Activated T-helper 1 cell treated with anti-CD3 and anti-CD28 coated beads, Interleukin-12 subunit alpha, Interleukin-12 subunit beta, Interleukin-2, Interleukin-4 antibody, amounts not matched to agents 30 ng/mL and 10 ng/mL and 1 ng/mL, durations not matched to agents 14 hours and 24 hours and 36 hours (primary cell): ENCODE measurements at regions not wholly inside any gene's neighbourhood (a gene's known extent, or its start where the extent isn't known, plus 50 kb on each side); places are given as distances from the start of the nearest gene placed in this dataset.
"Not testable (repeated sequence)": the region's sequence is repeated elsewhere in the genome, so short reads cannot be mapped to it uniquely, and the experiment has no call there.

Source experiments
- DNase-seq: peaks from one replicate; pipeline ENCODE4 v3.0.0; 2021; ENCODE audit warnings: low spot score
- H3K27ac Mint-ChIP-seq: one replicate; pipeline ENCODE4 v1.8.0; 2021; ENCODE audit warnings: mild to moderate bottlenecking, mixed read lengths
- H3K27me3 Mint-ChIP-seq: one replicate; pipeline ENCODE4 v1.8.0; 2022; ENCODE audit warnings: mild to moderate bottlenecking, moderate library complexity, mixed read lengths; ENCODE audit not compliant: insufficient read depth
- H3K36me3 Mint-ChIP-seq: one replicate; pipeline ENCODE4 v1.8.0; 2021; ENCODE audit warnings: low read depth, mixed read lengths
- H3K4me1 Mint-ChIP-seq: one replicate; pipeline ENCODE4 v1.8.0; 2021; ENCODE audit warnings: low read depth, mixed read lengths
- H3K4me3 Mint-ChIP-seq: one replicate; pipeline ENCODE4 v1.8.0; 2021; ENCODE audit warnings: mild to moderate bottlenecking, moderate library complexity, mixed read lengths
- H3K9me3 Mint-ChIP-seq: one replicate; pipeline ENCODE4 v1.8.0; 2021; ENCODE audit warnings: mixed read lengths
- intact Hi-C: fragments of 100-400 bp; cut with micrococcal nuclease; formaldehyde crosslinking; loops from one replicate; pipeline ENCODE4 v1.15.1; 2024

GRCh38 chr4:72671980-72672379 is 103.0 kb upstream of the ADAMTS3 start:
- DNase-seq = no peak
- Mint-ChIP-seq H3K4me1 (no peaks in the 10 kb centered on the region), H3K27me3 (peaks cover 2% of the 10 kb centered on the region), H3K36me3 (no peaks in the 10 kb centered on the region), H3K27ac (no peak overlapping the region), H3K4me3 (no peak overlapping the region), H3K9me3 (no peaks in the 10 kb centered on the region)
- intact Hi-C loops = no loop called here

- Mint-ChIP-seq H3K27me3 (peaks cover 2% of the 10 kb centered on the region), H3K4me1 (no peaks in the 10 kb centered on the region), H3K9me3 (no peaks in the 10 kb centered on the region), H3K4me3 (no peak overlapping the region), H3K27ac (no peak overlapping the region), H3K36me3 (no peaks in the 10 kb centered on the region)
- intact Hi-C loops = no loop called here
- no peak for DNase-seq
These were observed 101.5 kb upstream of the ADAMTS3 start for GRCh38 chr4:72670521-72670920.

- Mint-ChIP-seq H3K4me1 (no peaks in the 10 kb centered on the region), H3K4me3 (no peak overlapping the region), H3K36me3 (no peaks in the 10 kb centered on the region), H3K27ac (no peak overlapping the region), H3K27me3 (no peaks in the 10 kb centered on the region), H3K9me3 (no peaks in the 10 kb centered on the region)
- intact Hi-C loops = no loop called here
- DNase-seq = no peak
These were observed 97.9 kb upstream of the ADAMTS3 start for GRCh38 chr4:72666910-72667309.

- Mint-ChIP-seq H3K27ac (no peak overlapping the region), H3K4me3 (no peak overlapping the region), H3K4me1 (no peaks in the 10 kb centered on the region), H3K36me3 (no peaks in the 10 kb centered on the region), H3K9me3 (no peaks in the 10 kb centered on the region), H3K27me3 (no peaks in the 10 kb centered on the region)
- DNase-seq = no peak
- intact Hi-C loops = no loop called here
These were observed 96.3 kb upstream of the ADAMTS3 start for GRCh38 chr4:72665171-72665968.

- Mint-ChIP-seq H3K9me3 (no peaks in the 10 kb centered on the region), H3K4me3 (no peak overlapping the region), H3K27ac (no peak overlapping the region), H3K27me3 (no peaks in the 10 kb centered on the region), H3K36me3 (no peaks in the 10 kb centered on the region), H3K4me1 (no peaks in the 10 kb centered on the region)
- DNase-seq = no peak
- intact Hi-C loops = no loop called here
These were observed 94.8 kb upstream of the ADAMTS3 start for GRCh38 chr4:72663828-72664227.

GRCh38 chr4:72661830-72662229 is 92.8 kb upstream of the ADAMTS3 start:
- Mint-ChIP-seq H3K9me3 (no peaks in the 10 kb centered on the region), H3K4me1 (no peaks in the 10 kb centered on the region), H3K27me3 (no peaks in the 10 kb centered on the region), H3K36me3 (no peaks in the 10 kb centered on the region), H3K27ac (no peak overlapping the region), H3K4me3 (no peak overlapping the region)
- intact Hi-C loops = no loop called here
- DNase-seq = no peak

GRCh38 chr4:72641611-72642010 is 72.6 kb upstream of the ADAMTS3 start:
- intact Hi-C loops = no loop called here
- no peaks in the 10 kb centered on the region for H3K4me1 Mint-ChIP-seq
- H3K36me3 Mint-ChIP-seq = no peaks in the 10 kb centered on the region
- peaks cover 5% of the 10 kb centered on the region for H3K9me3 Mint-ChIP-seq
- no peak overlapping the region for H3K4me3 Mint-ChIP-seq
- H3K27me3 Mint-ChIP-seq = no peaks in the 10 kb centered on the region
- H3K27ac Mint-ChIP-seq = no peak overlapping the region
- no peak for DNase-seq

GRCh38 chr4:72636866-72637265 is 67.8 kb upstream of the ADAMTS3 start:
- intact Hi-C loops, H3K36me3 Mint-ChIP-seq, H3K4me3 Mint-ChIP-seq, H3K9me3 Mint-ChIP-seq, H3K27ac Mint-ChIP-seq, DNase-seq, H3K4me1 Mint-ChIP-seq, H3K27me3 Mint-ChIP-seq: not testable (repeated sequence)

GRCh38 chr4:72635931-72636330 is 66.9 kb upstream of the ADAMTS3 start:
- H3K27me3 Mint-ChIP-seq, intact Hi-C loops: not testable (repeated sequence)

GRCh38 chr4:72632253-72632652 is 63.2 kb upstream of the ADAMTS3 start:
- H3K36me3 Mint-ChIP-seq, H3K4me3 Mint-ChIP-seq, H3K27ac Mint-ChIP-seq, intact Hi-C loops, DNase-seq, H3K9me3 Mint-ChIP-seq, H3K27me3 Mint-ChIP-seq, H3K4me1 Mint-ChIP-seq: not testable (repeated sequence)

More at GRCh38 chr4:72635931-72636330, 66.9 kb upstream of the ADAMTS3 start:
- DNase-seq, H3K4me1 Mint-ChIP-seq, H3K4me3 Mint-ChIP-seq, H3K9me3 Mint-ChIP-seq, H3K36me3 Mint-ChIP-seq, H3K27ac Mint-ChIP-seq: not testable (repeated sequence)

GRCh38 chr4:72631296-72631695 is 62.3 kb upstream of the ADAMTS3 start:
- H3K27me3 Mint-ChIP-seq = no peaks in the 10 kb centered on the region
- H3K9me3 Mint-ChIP-seq = no peaks in the 10 kb centered on the region
- DNase-seq = no peak
- no peaks in the 10 kb centered on the region for H3K4me1 Mint-ChIP-seq
- H3K4me3 Mint-ChIP-seq = no peak overlapping the region
- no peaks in the 10 kb centered on the region for H3K36me3 Mint-ChIP-seq
- no peak overlapping the region for H3K27ac Mint-ChIP-seq
- intact Hi-C loops = no loop called here

GRCh38 chr4:72629540-72629939 is 60.5 kb upstream of the ADAMTS3 start:
- no peak for DNase-seq
- no peaks in the 10 kb centered on the region for H3K27me3 Mint-ChIP-seq
- H3K36me3 Mint-ChIP-seq = no peaks in the 10 kb centered on the region
- intact Hi-C loops = no loop called here
- no peak overlapping the region for H3K27ac Mint-ChIP-seq
- H3K9me3 Mint-ChIP-seq = no peaks in the 10 kb centered on the region
- H3K4me1 Mint-ChIP-seq = no peaks in the 10 kb centered on the region
- H3K4me3 Mint-ChIP-seq = no peak overlapping the region

GRCh38 chr4:72627723-72628122 is 58.7 kb upstream of the ADAMTS3 start:
- no peak overlapping the region for H3K27ac Mint-ChIP-seq
- no peaks in the 10 kb centered on the region for H3K36me3 Mint-ChIP-seq
- no peak overlapping the region for H3K4me3 Mint-ChIP-seq
- H3K4me1 Mint-ChIP-seq = no peaks in the 10 kb centered on the region
- no peaks in the 10 kb centered on the region for H3K27me3 Mint-ChIP-seq
- H3K9me3 Mint-ChIP-seq = no peaks in the 10 kb centered on the region
- DNase-seq = no peak
- intact Hi-C loops = no loop called here
